ENCODE measurements at regions not wholly inside any gene's neighbourhood (a gene's known extent, or its start where the extent isn't known, plus 50 kb on each side); places are given as distances from the start of the nearest gene placed in this dataset.

DNA sequence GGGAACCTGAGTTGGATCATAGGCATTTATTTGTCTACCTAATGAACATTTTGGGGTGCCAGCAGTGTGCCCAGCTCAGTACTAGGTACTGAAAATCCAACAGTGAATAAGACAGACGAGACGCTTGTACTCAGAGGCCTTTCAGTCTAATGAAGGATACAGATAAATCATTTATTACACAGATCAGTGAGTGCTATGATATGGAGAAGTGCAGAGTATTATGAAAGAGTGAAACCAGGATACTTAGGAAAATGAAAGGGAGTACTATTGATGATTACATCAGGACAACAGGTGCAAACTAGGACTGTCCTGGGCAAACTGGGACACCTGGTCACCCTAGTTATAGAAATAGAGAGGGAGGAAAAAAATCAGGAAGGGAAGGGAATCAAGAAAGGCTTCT lies 207.5 kb upstream of the NCAM1 start:
- no peak for TF ChIP-seq POLR2A (IDR thresholded peaks at IDR 0.05)
- TF ChIP-seq, protein P1, sequence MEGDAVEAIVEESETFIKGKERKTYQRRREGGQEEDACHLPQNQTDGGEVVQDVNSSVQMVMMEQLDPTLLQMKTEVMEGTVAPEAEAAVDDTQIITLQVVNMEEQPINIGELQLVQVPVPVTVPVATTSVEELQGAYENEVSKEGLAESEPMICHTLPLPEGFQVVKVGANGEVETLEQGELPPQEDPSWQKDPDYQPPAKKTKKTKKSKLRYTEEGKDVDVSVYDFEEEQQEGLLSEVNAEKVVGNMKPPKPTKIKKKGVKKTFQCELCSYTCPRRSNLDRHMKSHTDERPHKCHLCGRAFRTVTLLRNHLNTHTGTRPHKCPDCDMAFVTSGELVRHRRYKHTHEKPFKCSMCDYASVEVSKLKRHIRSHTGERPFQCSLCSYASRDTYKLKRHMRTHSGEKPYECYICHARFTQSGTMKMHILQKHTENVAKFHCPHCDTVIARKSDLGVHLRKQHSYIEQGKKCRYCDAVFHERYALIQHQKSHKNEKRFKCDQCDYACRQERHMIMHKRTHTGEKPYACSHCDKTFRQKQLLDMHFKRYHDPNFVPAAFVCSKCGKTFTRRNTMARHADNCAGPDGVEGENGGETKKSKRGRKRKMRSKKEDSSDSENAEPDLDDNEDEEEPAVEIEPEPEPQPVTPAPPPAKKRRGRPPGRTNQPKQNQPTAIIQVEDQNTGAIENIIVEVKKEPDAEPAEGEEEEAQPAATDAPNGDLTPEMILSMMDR (IDR thresholded peaks at IDR 0.05) = no peak

All from testis (tissue), 2 donors.